ENCODE measurements at regions not wholly inside any gene's neighbourhood (a gene's known extent, or its start where the extent isn't known, plus 50 kb on each side); places are given as distances from the start of the nearest gene placed in this dataset.
"Not testable (repeated sequence)": the region's sequence is repeated elsewhere in the genome, so short reads cannot be mapped to it uniquely, and the experiment has no call there.

GRCh38 chr14:30064454-30064853, 136.8 kb upstream of the PRKD1 start:
- no peak for DNase-seq (ENCODE audit: low read depth in 1 of 2, low spot score in 1 of 2)
- no peak overlapping the region for H3K4me3 ChIP-seq (replicated peaks; ENCODE audit: insufficient read depth, low read length)
- H3K27me3 ChIP-seq (ENCODE audit: insufficient read depth, poor library complexity, severe bottlenecking): no peaks in the 10 kb centered on the region
- TF ChIP-seq SPI1 (IDR thresholded peaks at IDR 0.05; ENCODE audit: borderline replicate concordance, low read depth) (no peak), CTCF (IDR thresholded peaks at IDR 0.05; ENCODE audit: insufficient read depth, low read length) (no peak), POLR2AphosphoS5 (IDR thresholded peaks at IDR 0.05; ENCODE audit: low read depth) (no peak), GABPA (IDR thresholded peaks at IDR 0.05; ENCODE audit: low read depth) (no peak)
- TF ChIP-seq, protein P1, sequence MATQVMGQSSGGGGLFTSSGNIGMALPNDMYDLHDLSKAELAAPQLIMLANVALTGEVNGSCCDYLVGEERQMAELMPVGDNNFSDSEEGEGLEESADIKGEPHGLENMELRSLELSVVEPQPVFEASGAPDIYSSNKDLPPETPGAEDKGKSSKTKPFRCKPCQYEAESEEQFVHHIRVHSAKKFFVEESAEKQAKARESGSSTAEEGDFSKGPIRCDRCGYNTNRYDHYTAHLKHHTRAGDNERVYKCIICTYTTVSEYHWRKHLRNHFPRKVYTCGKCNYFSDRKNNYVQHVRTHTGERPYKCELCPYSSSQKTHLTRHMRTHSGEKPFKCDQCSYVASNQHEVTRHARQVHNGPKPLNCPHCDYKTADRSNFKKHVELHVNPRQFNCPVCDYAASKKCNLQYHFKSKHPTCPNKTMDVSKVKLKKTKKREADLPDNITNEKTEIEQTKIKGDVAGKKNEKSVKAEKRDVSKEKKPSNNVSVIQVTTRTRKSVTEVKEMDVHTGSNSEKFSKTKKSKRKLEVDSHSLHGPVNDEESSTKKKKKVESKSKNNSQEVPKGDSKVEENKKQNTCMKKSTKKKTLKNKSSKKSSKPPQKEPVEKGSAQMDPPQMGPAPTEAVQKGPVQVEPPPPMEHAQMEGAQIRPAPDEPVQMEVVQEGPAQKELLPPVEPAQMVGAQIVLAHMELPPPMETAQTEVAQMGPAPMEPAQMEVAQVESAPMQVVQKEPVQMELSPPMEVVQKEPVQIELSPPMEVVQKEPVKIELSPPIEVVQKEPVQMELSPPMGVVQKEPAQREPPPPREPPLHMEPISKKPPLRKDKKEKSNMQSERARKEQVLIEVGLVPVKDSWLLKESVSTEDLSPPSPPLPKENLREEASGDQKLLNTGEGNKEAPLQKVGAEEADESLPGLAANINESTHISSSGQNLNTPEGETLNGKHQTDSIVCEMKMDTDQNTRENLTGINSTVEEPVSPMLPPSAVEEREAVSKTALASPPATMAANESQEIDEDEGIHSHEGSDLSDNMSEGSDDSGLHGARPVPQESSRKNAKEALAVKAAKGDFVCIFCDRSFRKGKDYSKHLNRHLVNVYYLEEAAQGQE (IDR thresholded peaks at IDR 0.05; ENCODE audit: insufficient replicate concordance, low read depth): no peak
- no peak overlapping the region for H3K27ac ChIP-seq (replicated peaks)

DNA sequence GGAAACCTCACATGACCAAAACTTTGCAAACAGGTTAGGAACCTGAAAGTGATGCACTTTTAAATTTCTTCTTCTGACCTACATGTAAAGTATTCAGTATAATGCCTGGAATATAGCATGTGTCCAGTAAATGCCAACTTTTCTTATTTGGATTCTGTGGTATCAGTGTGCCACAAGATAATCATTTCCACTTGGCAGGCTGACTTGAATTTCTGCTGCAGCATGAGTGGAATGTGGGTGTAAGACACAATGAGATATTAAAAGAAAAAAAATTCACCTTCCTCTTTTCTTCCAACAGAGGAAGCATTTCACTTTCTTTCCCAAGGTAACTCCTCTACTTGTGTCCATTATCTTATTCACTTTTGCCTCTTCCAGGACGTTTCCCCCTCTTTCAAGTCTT, 141.9 kb upstream of the PRKD1 start:
- no peak overlapping the region for H3K4me3 ChIP-seq (replicated peaks; ENCODE audit: insufficient read depth, low read length)
- DNase-seq (ENCODE audit: low read depth in 1 of 2, low spot score in 1 of 2): no peak
- TF ChIP-seq GABPA (IDR thresholded peaks at IDR 0.05; ENCODE audit: low read depth) (no peak), POLR2AphosphoS5 (IDR thresholded peaks at IDR 0.05; ENCODE audit: low read depth) (no peak), CTCF (IDR thresholded peaks at IDR 0.05; ENCODE audit: insufficient read depth, low read length) (no peak), SPI1 (IDR thresholded peaks at IDR 0.05; ENCODE audit: borderline replicate concordance, low read depth) (no peak)
- TF ChIP-seq, protein P1 (IDR thresholded peaks at IDR 0.05; ENCODE audit: insufficient replicate concordance, low read depth): no peak
- H3K27me3 ChIP-seq (ENCODE audit: insufficient read depth, poor library complexity, severe bottlenecking): no peaks in the 10 kb centered on the region
- H3K27ac ChIP-seq (replicated peaks): no peak overlapping the region

DNA sequence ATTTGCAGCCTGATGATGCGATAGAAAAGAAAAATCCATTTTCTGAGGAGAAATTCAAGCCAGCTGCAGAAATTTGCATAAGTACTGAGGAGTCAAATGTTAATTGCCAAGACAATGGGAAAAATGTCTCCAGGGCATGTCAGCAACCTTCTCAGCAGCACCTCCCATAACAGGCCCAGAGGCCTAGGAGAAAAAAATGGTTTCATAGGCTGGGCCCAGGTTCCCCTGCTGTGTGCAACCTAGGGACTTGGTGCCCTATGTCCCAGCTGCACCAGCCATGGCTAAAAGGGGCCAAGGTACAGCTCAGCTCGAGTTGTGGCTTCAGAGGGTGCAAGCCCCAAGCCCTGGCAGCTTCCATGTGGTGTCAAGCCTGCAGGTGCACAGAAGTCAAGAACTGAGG, 144.8 kb upstream of the PRKD1 start:
- H3K27ac ChIP-seq (replicated peaks); H3K4me3 ChIP-seq (replicated peaks; ENCODE audit: insufficient read depth, low read length); H3K27me3 ChIP-seq (ENCODE audit: insufficient read depth, poor library complexity, severe bottlenecking); DNase-seq (ENCODE audit: low read depth in 1 of 2, low spot score in 1 of 2): not testable (repeated sequence)

DNA sequence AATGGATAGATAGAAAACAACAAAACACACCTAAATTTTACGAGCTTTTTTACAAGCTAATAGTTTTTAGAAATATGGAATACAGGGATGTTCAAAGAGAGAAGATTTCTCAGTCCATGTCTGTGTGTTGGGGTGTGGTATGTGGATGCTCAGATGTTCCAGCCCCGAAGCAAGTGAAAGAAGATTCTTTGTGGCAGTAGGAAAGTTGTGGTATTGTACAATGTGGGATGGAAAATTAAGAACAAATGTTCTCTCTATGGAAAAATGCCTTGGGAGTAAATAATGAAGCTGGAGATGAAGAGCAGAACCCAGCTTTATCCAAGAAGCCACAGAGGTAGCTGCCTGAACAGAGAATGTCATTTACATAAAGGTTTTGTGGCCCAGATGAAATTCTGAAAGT, 150.3 kb upstream of the PRKD1 start:
- no peak for TF ChIP-seq POLR2AphosphoS5 (IDR thresholded peaks at IDR 0.05; ENCODE audit: low read depth)
- no peak for TF ChIP-seq GABPA (IDR thresholded peaks at IDR 0.05; ENCODE audit: low read depth)
- TF ChIP-seq, protein P1 (IDR thresholded peaks at IDR 0.05; ENCODE audit: insufficient replicate concordance, low read depth): no peak
- no peak for TF ChIP-seq CTCF (IDR thresholded peaks at IDR 0.05; ENCODE audit: insufficient read depth, low read length)
- no peak for TF ChIP-seq SPI1 (IDR thresholded peaks at IDR 0.05; ENCODE audit: borderline replicate concordance, low read depth)
- no peak for DNase-seq (ENCODE audit: low read depth in 1 of 2, low spot score in 1 of 2)
- Histone ChIP-seq H3K4me3 (replicated peaks; ENCODE audit: insufficient read depth, low read length) (no peak overlapping the region), H3K27me3 (ENCODE audit: insufficient read depth, poor library complexity, severe bottlenecking) (no peaks in the 10 kb centered on the region), H3K27ac (replicated peaks) (no peak overlapping the region)

All from HL-60 (cell line).